ENCODE measurements at regions not wholly inside any gene's neighbourhood (a gene's known extent, or its start where the extent isn't known, plus 50 kb on each side); places are given as distances from the start of the nearest gene placed in this dataset.

DNA sequence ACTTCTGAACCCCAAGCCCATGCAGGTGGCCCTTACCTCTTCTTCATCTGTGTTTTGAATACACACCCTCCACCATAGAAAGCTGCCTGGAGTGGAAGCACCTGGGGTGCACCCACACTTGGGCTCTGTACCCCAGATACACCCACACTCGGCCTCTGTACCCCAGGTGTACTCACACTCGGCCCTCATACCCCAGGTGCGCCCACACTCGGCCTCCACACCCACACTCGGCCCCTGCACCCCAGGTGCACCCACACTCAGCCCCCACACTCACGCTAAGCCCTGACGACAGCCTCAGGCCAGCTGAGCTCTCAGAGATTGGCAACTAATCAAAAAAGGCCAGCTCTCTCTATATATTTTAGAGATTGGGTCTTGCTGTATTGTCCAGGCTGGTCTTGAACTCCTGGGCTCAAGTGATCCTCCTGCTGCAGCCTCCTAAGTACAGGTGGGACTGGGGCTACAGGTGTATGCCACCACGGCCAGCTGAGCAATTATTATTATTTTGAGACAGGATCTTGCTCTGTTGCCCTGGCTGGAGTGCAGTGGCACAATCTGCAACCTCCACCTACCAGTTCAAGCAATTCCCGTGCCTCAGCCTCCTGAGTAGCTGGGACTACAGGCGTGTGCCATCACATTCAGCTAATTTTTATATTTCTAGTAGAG lies 68.9 kb downstream of the PEX11G start:
- TF ChIP-seq ZNF274 (IDR thresholded peaks at IDR 0.05; ENCODE audit: borderline replicate concordance, extremely low read depth, low read length): no peak
- TF ChIP-seq RFX5 (IDR thresholded peaks at IDR 0.05; ENCODE audit: borderline replicate concordance, low read depth, low read length): no peak
- no peak for TF ChIP-seq CTCF (IDR thresholded peaks at IDR 0.05; ENCODE audit: control extremely low read depth in 1 of 3, insufficient read depth in 1 of 3, low read depth in 1 of 3, low read length in 3 of 3)
- TF ChIP-seq CHD1 (IDR thresholded peaks at IDR 0.05; ENCODE audit: low read depth, low read length): no peak
- no peak for TF ChIP-seq MAX (IDR thresholded peaks at IDR 0.05)
- no peak for TF ChIP-seq EZH2 (IDR thresholded peaks at IDR 0.05; ENCODE audit: low read depth, low read length, severe bottlenecking)
- TF ChIP-seq NANOG (IDR thresholded peaks at IDR 0.05; ENCODE audit: insufficient read depth, low read depth, low read length, poor library complexity, severe bottlenecking): no peak
- no peak for TF ChIP-seq SIX5 (IDR thresholded peaks at IDR 0.05; ENCODE audit: low read depth, low read length)
- no peak for TF ChIP-seq TCF12 (IDR thresholded peaks at IDR 0.05; ENCODE audit: low read depth, low read length)
